CD4-positive, alpha-beta T cell treated with Interleukin-15 for 4 hours (primary cell): ENCODE measurements at regions not wholly inside any gene's neighbourhood (a gene's known extent, or its start where the extent isn't known, plus 50 kb on each side); places are given as distances from the start of the nearest gene placed in this dataset.

Experiments used
- DNase-seq: peaks from one replicate; pipeline ENCODE4 v3.0.0-alpha.2; 2020; ENCODE audit warnings: low spot score

- no peak for DNase-seq
These were observed 163.6 kb downstream of the TNFSF18 start for GRCh38 chr1:172887162-172887561.

GRCh38 chr1:172893146-172893841 is 157.4 kb downstream of the TNFSF18 start:
- no peak for DNase-seq

DNA sequence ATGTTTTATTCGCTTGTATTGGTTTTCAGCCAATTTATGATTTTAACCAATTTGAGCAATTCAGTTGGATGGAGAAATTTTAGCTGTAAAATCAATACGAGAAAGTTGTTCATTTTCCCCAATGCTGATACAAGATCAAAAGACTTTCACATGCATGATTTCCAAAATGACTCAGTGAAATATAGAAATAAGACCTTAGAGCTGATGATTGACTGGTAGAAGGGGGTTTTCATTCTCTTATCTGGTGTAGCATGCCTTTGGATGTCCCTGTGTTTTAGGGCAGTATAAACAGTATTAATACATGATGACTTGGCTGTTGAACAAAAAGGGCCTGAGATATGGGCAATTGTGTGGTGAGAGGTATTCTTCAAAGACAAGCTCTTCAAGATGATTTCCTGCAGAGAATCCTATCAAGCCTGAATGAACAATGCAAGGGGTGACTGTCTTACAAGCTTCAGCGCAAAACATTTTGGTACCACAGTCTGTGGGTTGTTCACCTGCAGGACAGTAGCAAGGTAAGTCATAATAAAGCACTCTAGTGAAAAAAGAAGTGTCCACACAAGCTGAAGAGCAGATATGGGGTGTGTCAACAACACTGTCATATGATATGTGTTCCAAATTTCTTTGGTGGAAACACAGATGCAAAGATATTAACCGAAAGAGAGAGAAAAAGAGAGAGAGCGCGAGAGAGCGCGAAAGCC is 156.2 kb downstream of the TNFSF18 start:
- peak; percentile 7 for DNase-seq

- DNase-seq: peak; percentile 60
These were observed 155.7 kb downstream of the TNFSF18 start for GRCh38 chr1:172895050-172895460.

- DNase-seq: no peak
These were observed 155.0 kb downstream of the TNFSF18 start for GRCh38 chr1:172895761-172896160.

- no peak for DNase-seq
These were observed 153.0 kb downstream of the TNFSF18 start for GRCh38 chr1:172897738-172898137.

DNA sequence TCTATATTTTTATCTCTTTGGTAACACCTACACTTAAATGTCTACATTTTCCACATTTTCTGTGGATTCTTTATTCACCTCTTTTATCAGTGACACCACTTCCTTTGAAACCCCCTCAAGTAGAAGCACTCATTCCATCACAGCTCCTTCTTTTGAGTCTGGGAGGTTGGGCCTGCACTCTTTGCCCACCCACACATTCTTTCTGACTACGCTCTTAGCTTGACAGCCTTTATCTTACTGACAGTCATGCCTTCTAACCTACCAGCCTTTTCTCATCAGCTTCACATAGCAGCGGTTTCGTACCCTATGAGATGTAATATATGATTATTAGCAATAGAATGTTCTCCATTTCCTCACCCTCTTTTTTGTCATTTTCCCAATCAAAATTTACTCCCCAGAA is 151.9 kb downstream of the TNFSF18 start:
- no peak for DNase-seq

GRCh38 chr1:172900376-172900997 is 150.3 kb downstream of the TNFSF18 start:
- no peak for DNase-seq

- DNase-seq: no peak
These were observed 148.5 kb downstream of the TNFSF18 start for GRCh38 chr1:172902200-172902599.

GRCh38 chr1:172902861-172903381 is 147.8 kb downstream of the TNFSF18 start:
- no peak for DNase-seq

DNA sequence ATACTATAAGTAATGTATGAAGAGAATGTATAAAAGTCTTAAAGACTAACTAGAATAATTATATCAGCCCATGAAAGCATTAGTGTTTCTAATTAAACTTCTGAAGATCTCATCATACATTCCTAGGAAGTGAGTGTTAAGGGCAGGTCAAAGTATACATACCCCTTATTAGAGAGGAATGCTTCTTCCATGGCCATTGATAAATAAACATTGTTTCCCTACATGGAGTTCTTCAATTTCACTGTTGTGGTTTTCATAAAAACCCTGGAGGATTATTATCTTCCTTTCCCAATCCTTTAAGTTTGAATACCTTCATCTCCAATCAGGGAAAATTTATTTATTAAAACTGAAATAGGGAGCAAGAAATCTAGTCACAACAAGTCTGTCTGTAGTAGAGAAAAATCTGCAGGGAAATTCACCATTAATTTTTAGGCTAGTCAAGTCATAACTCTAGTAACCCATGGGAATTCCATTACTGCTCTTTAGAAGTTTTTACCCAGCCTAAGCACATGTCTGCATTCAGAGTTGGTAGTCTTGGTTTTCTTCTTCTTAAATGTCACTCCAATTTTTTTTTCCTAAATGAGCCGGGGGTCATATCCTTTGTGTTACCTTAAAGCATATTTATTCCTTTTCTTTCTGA is 147.0 kb downstream of the TNFSF18 start:
- no peak for DNase-seq

DNA sequence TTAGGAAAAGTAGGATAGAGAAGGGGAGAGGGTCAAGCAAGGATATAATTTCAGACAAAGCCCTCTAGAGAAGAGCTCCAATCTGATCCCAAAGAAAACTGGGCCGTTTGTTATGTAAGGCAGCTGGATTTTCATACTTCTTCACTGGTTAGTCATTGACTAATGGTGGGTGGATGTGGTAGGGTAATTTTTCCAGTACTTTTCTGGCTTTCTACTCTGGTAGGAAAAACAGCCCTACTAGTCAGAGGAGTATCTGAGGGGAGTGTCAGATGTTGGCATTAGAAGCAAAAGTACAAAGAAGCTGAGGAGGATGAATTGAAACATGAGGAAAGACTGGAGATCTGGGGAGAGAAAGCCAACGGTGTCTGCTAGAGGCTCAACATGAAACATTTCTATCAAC is 145.3 kb downstream of the TNFSF18 start:
- DNase-seq: no peak

GRCh38 chr1:172906778-172907592 is 143.8 kb downstream of the TNFSF18 start:
- peak; percentile 32 for DNase-seq

GRCh38 chr1:172907834-172908326 is 142.9 kb downstream of the TNFSF18 start:
- no peak for DNase-seq

DNA sequence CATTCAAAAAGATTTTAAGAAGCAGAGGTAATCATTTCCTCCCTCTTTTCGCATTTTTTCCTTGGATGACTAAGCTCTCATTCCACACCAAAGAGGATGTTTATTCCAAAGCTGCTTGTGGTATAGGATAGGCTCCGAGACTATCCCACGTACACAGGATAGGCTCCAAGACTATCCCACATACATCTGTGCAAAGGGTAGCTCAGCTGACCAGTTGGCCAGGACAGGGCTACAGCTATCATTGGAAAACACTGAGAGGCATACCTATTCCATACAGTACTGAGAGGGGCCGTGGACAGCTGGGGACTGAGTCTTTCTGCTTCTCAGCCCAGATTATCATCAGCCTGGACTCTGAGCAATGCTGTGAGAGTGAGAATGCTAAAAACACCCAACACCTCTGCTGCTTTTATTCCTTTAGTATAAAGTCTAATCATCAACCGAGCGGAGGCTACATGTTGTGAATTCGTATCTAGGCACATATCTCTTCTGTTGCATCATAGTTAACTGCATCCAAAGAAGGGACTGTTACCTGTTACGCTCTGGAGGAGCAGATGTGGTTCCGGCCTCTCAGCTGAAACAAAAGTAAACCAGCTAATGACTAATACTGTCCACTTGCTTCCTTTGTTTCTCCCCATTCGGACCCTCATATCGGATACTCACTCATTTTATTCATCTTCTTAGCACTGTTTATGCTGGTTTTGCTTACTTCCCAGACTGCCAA is 141.0 kb downstream of the TNFSF18 start:
- DNase-seq: no peak

GRCh38 chr1:172912765-172913260 is 137.9 kb downstream of the TNFSF18 start:
- DNase-seq: no peak

DNA sequence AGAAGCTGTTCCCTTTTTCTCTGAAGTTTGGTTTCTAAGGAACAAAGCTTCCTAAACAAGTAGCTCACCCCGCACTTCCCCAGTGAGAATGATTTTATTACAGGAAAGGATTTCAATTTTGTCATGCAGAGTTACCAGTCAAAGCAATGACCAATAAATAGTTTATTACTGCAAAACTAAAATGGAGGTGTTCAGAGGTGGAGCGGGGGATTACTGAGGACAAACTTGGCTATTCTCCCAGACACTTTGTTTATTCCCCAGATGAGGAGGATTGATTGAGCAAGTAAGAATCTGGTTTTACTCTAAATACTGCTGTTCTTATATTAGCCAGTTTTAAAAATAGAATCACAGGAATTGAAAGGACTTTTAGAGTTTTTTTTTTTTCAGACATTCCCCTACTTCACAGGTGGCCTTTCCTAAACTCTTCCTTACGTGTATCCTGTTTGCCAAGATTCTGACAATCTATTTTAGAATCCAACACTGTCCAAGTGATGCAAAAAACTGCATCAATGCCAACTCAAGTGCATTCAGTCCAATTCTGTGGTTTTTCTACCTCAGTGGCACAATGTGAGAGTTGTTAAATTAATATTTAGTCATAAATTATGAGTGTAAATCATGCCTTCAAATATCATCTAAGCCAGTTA is 136.1 kb downstream of the TNFSF18 start:
- no peak for DNase-seq

GRCh38 chr1:172915271-172915670 is 135.5 kb downstream of the TNFSF18 start:
- DNase-seq: no peak

- no peak for DNase-seq
These were observed 134.6 kb downstream of the TNFSF18 start for GRCh38 chr1:172916116-172916515.

DNA sequence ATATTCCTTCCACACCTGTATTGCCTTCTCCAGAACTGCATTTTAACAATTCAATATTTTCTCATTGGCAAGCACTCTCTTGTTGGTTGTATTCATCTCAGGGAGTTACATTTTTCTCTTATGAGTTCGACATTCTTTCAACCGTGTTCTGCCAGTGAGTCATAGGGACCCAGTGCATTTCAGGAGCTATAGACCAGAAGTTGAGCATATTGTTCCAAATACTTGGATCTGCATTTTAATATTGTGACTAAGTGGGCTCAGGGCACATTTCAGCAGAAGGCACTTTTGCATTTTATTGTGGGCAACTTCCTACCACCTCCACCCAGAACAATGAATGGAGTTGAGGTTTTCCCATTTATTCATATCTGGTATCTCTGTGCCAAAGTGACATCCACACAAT is 132.8 kb downstream of the TNFSF18 start:
- no peak for DNase-seq
